ENCODE measurements at regions not wholly inside any gene's neighbourhood (a gene's known extent, or its start where the extent isn't known, plus 50 kb on each side); places are given as distances from the start of the nearest gene placed in this dataset.
"Not testable (repeated sequence)": the region's sequence is repeated elsewhere in the genome, so short reads cannot be mapped to it uniquely, and the experiment has no call there.

GRCh38 chr6:82467338-82467737, 103.7 kb downstream of the TPBG start:
- Histone ChIP-seq H3K4me1 (ENCODE audit: control insufficient read depth, insufficient read depth, low read length) (no peaks in the 10 kb centered on the region), H3K9me3 (replicated peaks; ENCODE audit: control insufficient read depth, low read depth, low read length) (peaks cover 18% of the 10 kb centered on the region), H3K36me3 (ENCODE audit: control insufficient read depth, insufficient read depth, low read length) (no peaks in the 10 kb centered on the region), H3K4me3 (ENCODE audit: low read length) (no peak overlapping the region), H3K27ac (ENCODE audit: low read length) (no peak overlapping the region), H3K27me3 (ENCODE audit: control insufficient read depth, insufficient read depth, low read length) (no peaks in the 10 kb centered on the region)
- no peak for DNase-seq

GRCh38 chr6:82470123-82470522, 106.5 kb downstream of the TPBG start:
- H3K4me1 ChIP-seq (ENCODE audit: control insufficient read depth, insufficient read depth, low read length); H3K4me3 ChIP-seq (ENCODE audit: low read length); H3K36me3 ChIP-seq (ENCODE audit: control insufficient read depth, insufficient read depth, low read length); H3K27ac ChIP-seq (ENCODE audit: low read length); DNase-seq; H3K27me3 ChIP-seq (ENCODE audit: control insufficient read depth, insufficient read depth, low read length): not testable (repeated sequence)
- peaks cover 18% of the 10 kb centered on the region for H3K9me3 ChIP-seq (replicated peaks; ENCODE audit: control insufficient read depth, low read depth, low read length)
- WGBS (ENCODE audit: insufficient coverage), result 98% methylated on average over 6 of the region's 8 CpGs

GRCh38 chr6:82475106-82475505, 111.5 kb downstream of the TPBG start:
- not testable (repeated sequence) for H3K27ac ChIP-seq (ENCODE audit: low read length); H3K4me3 ChIP-seq (ENCODE audit: low read length); DNase-seq; H3K27me3 ChIP-seq (ENCODE audit: control insufficient read depth, insufficient read depth, low read length); H3K36me3 ChIP-seq (ENCODE audit: control insufficient read depth, insufficient read depth, low read length); H3K4me1 ChIP-seq (ENCODE audit: control insufficient read depth, insufficient read depth, low read length); H3K9me3 ChIP-seq (replicated peaks; ENCODE audit: control insufficient read depth, low read depth, low read length)
- WGBS (ENCODE audit: insufficient coverage), result no CpG with 5 or more reads among the region's 5 CpGs

- DNase-seq, result no peak
- Histone ChIP-seq H3K36me3 (ENCODE audit: control insufficient read depth, insufficient read depth, low read length) (no peaks in the 10 kb centered on the region), H3K27ac (ENCODE audit: low read length) (no peak overlapping the region), H3K4me3 (ENCODE audit: low read length) (no peak overlapping the region), H3K4me1 (ENCODE audit: control insufficient read depth, insufficient read depth, low read length) (no peaks in the 10 kb centered on the region), H3K9me3 (replicated peaks; ENCODE audit: control insufficient read depth, low read depth, low read length) (peaks cover 25% of the 10 kb centered on the region), H3K27me3 (ENCODE audit: control insufficient read depth, insufficient read depth, low read length) (no peaks in the 10 kb centered on the region)
- 89% methylated on average over 1 of the region's 3 CpGs for WGBS (ENCODE audit: insufficient coverage)
Measured at GRCh38 chr6:82484001-82484400, 120.4 kb downstream of the TPBG start.

GRCh38 chr6:82484737-82485626, 121.4 kb downstream of the TPBG start:
- Histone ChIP-seq H3K27ac (ENCODE audit: low read length) (no peak overlapping the region), H3K4me1 (ENCODE audit: control insufficient read depth, insufficient read depth, low read length) (no peaks in the 10 kb centered on the region), H3K9me3 (replicated peaks; ENCODE audit: control insufficient read depth, low read depth, low read length) (peaks cover 31% of the 10 kb centered on the region), H3K4me3 (ENCODE audit: low read length) (no peak overlapping the region), H3K27me3 (ENCODE audit: control insufficient read depth, insufficient read depth, low read length) (no peaks in the 10 kb centered on the region), H3K36me3 (ENCODE audit: control insufficient read depth, insufficient read depth, low read length) (no peaks in the 10 kb centered on the region)
- no peak for DNase-seq
- WGBS (ENCODE audit: insufficient coverage), result 85% methylated on average over 5 of the region's 9 CpGs

GRCh38 chr6:82487895-82488294, 124.3 kb downstream of the TPBG start:
- no CpG with 5 or more reads among the region's 2 CpGs for WGBS (ENCODE audit: insufficient coverage)
- Histone ChIP-seq H3K36me3 (ENCODE audit: control insufficient read depth, insufficient read depth, low read length) (no peaks in the 10 kb centered on the region), H3K9me3 (replicated peaks; ENCODE audit: control insufficient read depth, low read depth, low read length) (peaks cover 35% of the 10 kb centered on the region), H3K4me1 (ENCODE audit: control insufficient read depth, insufficient read depth, low read length) (no peaks in the 10 kb centered on the region), H3K27me3 (ENCODE audit: control insufficient read depth, insufficient read depth, low read length) (no peaks in the 10 kb centered on the region), H3K27ac (ENCODE audit: low read length) (no peak overlapping the region), H3K4me3 (ENCODE audit: low read length) (no peak overlapping the region)
- no peak for DNase-seq

GRCh38 chr6:82488403-82488802, 124.8 kb downstream of the TPBG start:
- no peaks in the 10 kb centered on the region for H3K36me3 ChIP-seq (ENCODE audit: control insufficient read depth, insufficient read depth, low read length)
- DNase-seq, result no peak
- no peaks in the 10 kb centered on the region for H3K27me3 ChIP-seq (ENCODE audit: control insufficient read depth, insufficient read depth, low read length)
- H3K4me1 ChIP-seq (ENCODE audit: control insufficient read depth, insufficient read depth, low read length), result no peaks in the 10 kb centered on the region
- H3K27ac ChIP-seq (ENCODE audit: low read length), result no peak overlapping the region
- WGBS (ENCODE audit: insufficient coverage), result no CpG with 5 or more reads among the region's 1 CpG
- H3K4me3 ChIP-seq (ENCODE audit: low read length), result no peak overlapping the region
- H3K9me3 ChIP-seq (replicated peaks; ENCODE audit: control insufficient read depth, low read depth, low read length), result peaks cover 35% of the 10 kb centered on the region

GRCh38 chr6:82492134-82492533, 128.5 kb downstream of the TPBG start:
- H3K9me3 ChIP-seq (replicated peaks; ENCODE audit: control insufficient read depth, low read depth, low read length), result peaks cover 15% of the 10 kb centered on the region
- WGBS (ENCODE audit: insufficient coverage), result no CpG with 5 or more reads among the region's 2 CpGs
- no peaks in the 10 kb centered on the region for H3K4me1 ChIP-seq (ENCODE audit: control insufficient read depth, insufficient read depth, low read length)
- DNase-seq, result no peak
- H3K4me3 ChIP-seq (ENCODE audit: low read length), result no peak overlapping the region
- no peak overlapping the region for H3K27ac ChIP-seq (ENCODE audit: low read length)
- no peaks in the 10 kb centered on the region for H3K27me3 ChIP-seq (ENCODE audit: control insufficient read depth, insufficient read depth, low read length)
- H3K36me3 ChIP-seq (ENCODE audit: control insufficient read depth, insufficient read depth, low read length), result no peaks in the 10 kb centered on the region

- H3K9me3 ChIP-seq (replicated peaks; ENCODE audit: control insufficient read depth, low read depth, low read length), result peaks cover 12% of the 10 kb centered on the region
- DNase-seq, result no peak
- no peak overlapping the region for H3K4me3 ChIP-seq (ENCODE audit: low read length)
- no peak overlapping the region for H3K27ac ChIP-seq (ENCODE audit: low read length)
- H3K27me3 ChIP-seq (ENCODE audit: control insufficient read depth, insufficient read depth, low read length), result no peaks in the 10 kb centered on the region
- WGBS (ENCODE audit: insufficient coverage), result no CpG with 5 or more reads among the region's 1 CpG
- no peaks in the 10 kb centered on the region for H3K4me1 ChIP-seq (ENCODE audit: control insufficient read depth, insufficient read depth, low read length)
- no peaks in the 10 kb centered on the region for H3K36me3 ChIP-seq (ENCODE audit: control insufficient read depth, insufficient read depth, low read length)
Measured at GRCh38 chr6:82493467-82493866, 129.8 kb downstream of the TPBG start.

- Histone ChIP-seq H3K27me3 (ENCODE audit: control insufficient read depth, insufficient read depth, low read length) (no peaks in the 10 kb centered on the region), H3K27ac (ENCODE audit: low read length) (no peak overlapping the region), H3K9me3 (replicated peaks; ENCODE audit: control insufficient read depth, low read depth, low read length) (peaks cover 8% of the 10 kb centered on the region), H3K4me1 (ENCODE audit: control insufficient read depth, insufficient read depth, low read length) (no peaks in the 10 kb centered on the region), H3K36me3 (ENCODE audit: control insufficient read depth, insufficient read depth, low read length) (no peaks in the 10 kb centered on the region), H3K4me3 (ENCODE audit: low read length) (no peak overlapping the region)
- no peak for DNase-seq
Measured at GRCh38 chr6:82494367-82494766, 130.8 kb downstream of the TPBG start.

- not testable (repeated sequence) for H3K9me3 ChIP-seq (replicated peaks; ENCODE audit: control insufficient read depth, low read depth, low read length); H3K27me3 ChIP-seq (ENCODE audit: control insufficient read depth, insufficient read depth, low read length); H3K27ac ChIP-seq (ENCODE audit: low read length); H3K4me1 ChIP-seq (ENCODE audit: control insufficient read depth, insufficient read depth, low read length); DNase-seq; H3K36me3 ChIP-seq (ENCODE audit: control insufficient read depth, insufficient read depth, low read length); H3K4me3 ChIP-seq (ENCODE audit: low read length)
- 92% methylated on average over 3 of the region's 5 CpGs for WGBS (ENCODE audit: insufficient coverage)
Measured at GRCh38 chr6:82501901-82502300, 138.3 kb downstream of the TPBG start.

Data from muscle of leg (tissue), 3 donors.